ENCODE measurements at regions not wholly inside any gene's neighbourhood (a gene's known extent, or its start where the extent isn't known, plus 50 kb on each side); places are given as distances from the start of the nearest gene placed in this dataset.

- Histone ChIP-seq H3K27me3 (replicated peaks; ENCODE audit: control insufficient read depth, insufficient read depth, low read length) (no peaks in the 10 kb centered on the region; the same call in 1 of the 2 replicates), H3K36me3 (ENCODE audit: control insufficient read depth, insufficient read depth, low read length) (no peaks in the 10 kb centered on the region), H3K4me3 (replicated peaks; ENCODE audit: low read depth, low read length) (no peak overlapping the region)
- DNase-seq (ENCODE audit: extremely low read depth, insufficient read length), result no peak
- TF ChIP-seq, protein P1, sequence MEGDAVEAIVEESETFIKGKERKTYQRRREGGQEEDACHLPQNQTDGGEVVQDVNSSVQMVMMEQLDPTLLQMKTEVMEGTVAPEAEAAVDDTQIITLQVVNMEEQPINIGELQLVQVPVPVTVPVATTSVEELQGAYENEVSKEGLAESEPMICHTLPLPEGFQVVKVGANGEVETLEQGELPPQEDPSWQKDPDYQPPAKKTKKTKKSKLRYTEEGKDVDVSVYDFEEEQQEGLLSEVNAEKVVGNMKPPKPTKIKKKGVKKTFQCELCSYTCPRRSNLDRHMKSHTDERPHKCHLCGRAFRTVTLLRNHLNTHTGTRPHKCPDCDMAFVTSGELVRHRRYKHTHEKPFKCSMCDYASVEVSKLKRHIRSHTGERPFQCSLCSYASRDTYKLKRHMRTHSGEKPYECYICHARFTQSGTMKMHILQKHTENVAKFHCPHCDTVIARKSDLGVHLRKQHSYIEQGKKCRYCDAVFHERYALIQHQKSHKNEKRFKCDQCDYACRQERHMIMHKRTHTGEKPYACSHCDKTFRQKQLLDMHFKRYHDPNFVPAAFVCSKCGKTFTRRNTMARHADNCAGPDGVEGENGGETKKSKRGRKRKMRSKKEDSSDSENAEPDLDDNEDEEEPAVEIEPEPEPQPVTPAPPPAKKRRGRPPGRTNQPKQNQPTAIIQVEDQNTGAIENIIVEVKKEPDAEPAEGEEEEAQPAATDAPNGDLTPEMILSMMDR (IDR thresholded peaks at IDR 0.05; ENCODE audit: insufficient read depth, low read length, poor library complexity, severe bottlenecking), result no peak
Observed at GRCh38 chr5:169404223-169404622, 103.3 kb upstream of the SLIT3 start.

GRCh38 chr5:169398515-169398914 is 97.6 kb upstream of the SLIT3 start:
- TF ChIP-seq, protein P1 (IDR thresholded peaks at IDR 0.05; ENCODE audit: insufficient read depth, low read length, poor library complexity, severe bottlenecking), result no peak
- Histone ChIP-seq H3K27me3 (replicated peaks; ENCODE audit: control insufficient read depth, insufficient read depth, low read length) (no peaks in the 10 kb centered on the region; the same call in 1 of the 2 replicates), H3K4me3 (replicated peaks; ENCODE audit: low read depth, low read length) (no peak overlapping the region), H3K36me3 (ENCODE audit: control insufficient read depth, insufficient read depth, low read length) (no peaks in the 10 kb centered on the region)
- DNase-seq (ENCODE audit: extremely low read depth, insufficient read length), result no peak

GRCh38 chr5:169395136-169395535 is 94.2 kb upstream of the SLIT3 start:
- TF ChIP-seq, protein P1 (IDR thresholded peaks at IDR 0.05; ENCODE audit: insufficient read depth, low read length, poor library complexity, severe bottlenecking), result no peak
- no peak overlapping the region for H3K4me3 ChIP-seq (replicated peaks; ENCODE audit: low read depth, low read length)
- DNase-seq (ENCODE audit: extremely low read depth, insufficient read length), result no peak
- no peaks in the 10 kb centered on the region for H3K36me3 ChIP-seq (ENCODE audit: control insufficient read depth, insufficient read depth, low read length)
- no peaks in the 10 kb centered on the region for H3K27me3 ChIP-seq (replicated peaks; ENCODE audit: control insufficient read depth, insufficient read depth, low read length)

DNA sequence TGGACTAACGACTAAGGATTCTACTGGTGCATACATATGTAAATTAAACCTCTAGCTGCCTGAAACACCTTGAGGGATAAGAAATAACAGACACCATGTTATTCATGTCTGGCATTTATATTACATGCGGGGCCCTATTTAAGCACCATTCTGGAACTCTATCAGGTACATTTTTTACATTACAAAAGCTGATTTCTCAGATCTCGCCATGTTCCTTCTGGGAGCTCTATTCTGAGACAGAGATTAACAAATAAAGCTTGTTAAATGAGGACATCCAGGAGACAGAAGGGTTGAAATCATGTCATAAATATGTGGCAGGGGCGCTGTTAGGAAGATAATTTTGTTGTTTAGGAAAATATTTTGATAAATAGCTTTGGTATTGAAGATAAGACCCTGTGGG is 93.4 kb upstream of the SLIT3 start:
- DNase-seq (ENCODE audit: extremely low read depth, insufficient read length), result no peak
- H3K36me3 ChIP-seq (ENCODE audit: control insufficient read depth, insufficient read depth, low read length), result no peaks in the 10 kb centered on the region
- TF ChIP-seq, protein P1 (IDR thresholded peaks at IDR 0.05; ENCODE audit: insufficient read depth, low read length, poor library complexity, severe bottlenecking), result no peak

GRCh38 chr5:169393907-169394306 is 93.0 kb upstream of the SLIT3 start:
- no peaks in the 10 kb centered on the region for H3K36me3 ChIP-seq (ENCODE audit: control insufficient read depth, insufficient read depth, low read length)
- DNase-seq (ENCODE audit: extremely low read depth, insufficient read length), result no peak
- TF ChIP-seq, protein P1 (IDR thresholded peaks at IDR 0.05; ENCODE audit: insufficient read depth, low read length, poor library complexity, severe bottlenecking), result no peak
- H3K4me3 ChIP-seq (replicated peaks; ENCODE audit: low read depth, low read length), result no peak overlapping the region
- H3K27me3 ChIP-seq (replicated peaks; ENCODE audit: control insufficient read depth, insufficient read depth, low read length), result no peaks in the 10 kb centered on the region

More for the DNA sequence above, 93.4 kb upstream of the SLIT3 start:
- no peak overlapping the region for H3K4me3 ChIP-seq (replicated peaks; ENCODE audit: low read depth, low read length)
- H3K27me3 ChIP-seq (replicated peaks; ENCODE audit: control insufficient read depth, insufficient read depth, low read length), result no peaks in the 10 kb centered on the region

DNA sequence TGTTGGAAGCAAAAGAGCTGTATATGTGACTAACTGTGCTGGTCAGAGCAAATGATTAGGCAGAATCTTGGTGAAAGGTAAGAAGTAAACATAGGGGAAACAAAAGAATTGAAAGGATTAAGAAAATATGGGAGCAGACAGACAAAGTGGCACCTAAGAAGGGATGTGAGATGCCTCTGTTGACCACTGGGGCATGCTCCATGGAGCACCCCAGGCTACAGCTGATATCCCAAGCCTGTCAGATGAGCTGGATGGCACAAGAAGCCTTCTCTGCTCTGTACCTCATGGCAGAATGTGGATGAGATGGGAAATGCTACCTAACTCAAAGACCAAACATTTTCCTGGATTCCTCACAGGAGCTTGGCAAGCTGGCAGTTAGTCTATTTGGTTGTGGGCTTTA is 89.3 kb upstream of the SLIT3 start:
- Histone ChIP-seq H3K36me3 (ENCODE audit: control insufficient read depth, insufficient read depth, low read length) (no peaks in the 10 kb centered on the region), H3K4me3 (replicated peaks; ENCODE audit: low read depth, low read length) (no peak overlapping the region), H3K27me3 (replicated peaks; ENCODE audit: control insufficient read depth, insufficient read depth, low read length) (no peaks in the 10 kb centered on the region)
- TF ChIP-seq, protein P1 (IDR thresholded peaks at IDR 0.05; ENCODE audit: insufficient read depth, low read length, poor library complexity, severe bottlenecking), result no peak
- no peak for DNase-seq (ENCODE audit: extremely low read depth, insufficient read length)

All from GM06990 (cell line).